ENCODE measurements at regions not wholly inside any gene's neighbourhood (a gene's known extent, or its start where the extent isn't known, plus 50 kb on each side); places are given as distances from the start of the nearest gene placed in this dataset.

- H3K27ac ChIP-seq (ENCODE audit: extremely low read depth, low read depth, low read length): no peak overlapping the region
- ChIA-PET POLR2A (no interaction called here), CTCF (interaction anchor here (2.1 kb wide), 1 partner anchor 9 kb away, joined by 6 read pairs; no protein-coding TSS in a partner anchor)
- no peaks in the 10 kb centered on the region for H3K4me1 ChIP-seq (ENCODE audit: control insufficient read depth, insufficient read depth, low read length)
- TF ChIP-seq ZNF202 (tag by site-specific recombination; IDR thresholded peaks at IDR 0.05; ENCODE audit: borderline replicate concordance) (no peak), ZNF768 (tag by site-specific recombination; IDR thresholded peaks at IDR 0.05) (no peak), KLF17 (tag by site-specific recombination; IDR thresholded peaks at IDR 0.05) (no peak), ZNF391 (tag by site-specific recombination; IDR thresholded peaks at IDR 0.05; ENCODE audit: borderline replicate concordance, low read depth) (no peak), ZNF530 (tag by site-specific recombination; IDR thresholded peaks at IDR 0.05; ENCODE audit: low read depth) (no peak), ZNF112 (tag by site-specific recombination; IDR thresholded peaks at IDR 0.05) (no peak), ZXDB (tag by site-specific recombination; IDR thresholded peaks at IDR 0.05) (no peak), ZNF132 (tag by site-specific recombination; IDR thresholded peaks at IDR 0.05; ENCODE audit: borderline replicate concordance) (no peak), ZNF138 (tag by site-specific recombination; IDR thresholded peaks at IDR 0.05; ENCODE audit: borderline replicate concordance) (no peak), ZNF19 (tag by site-specific recombination; IDR thresholded peaks at IDR 0.05; ENCODE audit: low read depth) (no peak), ZNF548 (tag by site-specific recombination; IDR thresholded peaks at IDR 0.05) (no peak), GLIS2 (tag by site-specific recombination; IDR thresholded peaks at IDR 0.05) (no peak), ZNF549 (tag by site-specific recombination; IDR thresholded peaks at IDR 0.05) (no peak), ZBTB20 (tag by site-specific recombination; IDR thresholded peaks at IDR 0.05) (no peak), OVOL3 (tag by site-specific recombination; IDR thresholded peaks at IDR 0.05) (no peak), KLF8 (tag by site-specific recombination; IDR thresholded peaks at IDR 0.05) (no peak), ZNF214 (tag by site-specific recombination; IDR thresholded peaks at IDR 0.05; ENCODE audit: borderline replicate concordance) (no peak), ZNF585B (tag by site-specific recombination; IDR thresholded peaks at IDR 0.05) (no peak), ZNF449 (tag by site-specific recombination; IDR thresholded peaks at IDR 0.05) (no peak)
- no peaks in the 10 kb centered on the region for H3K9me3 ChIP-seq (ENCODE audit: control insufficient read depth, insufficient read depth, low read depth, low read length)
- no peaks in the 10 kb centered on the region for H3K36me3 ChIP-seq (ENCODE audit: control insufficient read depth in 2 of 2, insufficient read depth in 1 of 2, low read length in 2 of 2)
- no peak overlapping the region for H3K4me3 ChIP-seq (ENCODE audit: low read depth, low read length)
These were observed 138.8 kb downstream of the PCSK1 start for GRCh38 chr5:96293966-96294883.

GRCh38 chr5:96292582-96293247 is 140.3 kb downstream of the PCSK1 start:
- ChIA-PET POLR2A (no interaction called here), CTCF (no interaction called here)
- H3K4me1 ChIP-seq (ENCODE audit: control insufficient read depth, insufficient read depth, low read length): no peaks in the 10 kb centered on the region
- no peak overlapping the region for H3K4me3 ChIP-seq (ENCODE audit: low read depth, low read length)
- H3K36me3 ChIP-seq (ENCODE audit: control insufficient read depth in 2 of 2, insufficient read depth in 1 of 2, low read length in 2 of 2): no peaks in the 10 kb centered on the region
- H3K27ac ChIP-seq (ENCODE audit: extremely low read depth, low read depth, low read length): no peak overlapping the region
- H3K9me3 ChIP-seq (ENCODE audit: control insufficient read depth, insufficient read depth, low read depth, low read length): no peaks in the 10 kb centered on the region
- no peak for TF ChIP-seq ZNF362 (tag by site-specific recombination; IDR thresholded peaks at IDR 0.05)
- no peak for TF ChIP-seq ZNF114 (tag by site-specific recombination; IDR thresholded peaks at IDR 0.05)
- no peak for TF ChIP-seq ZNF701 (tag by site-specific recombination; IDR thresholded peaks at IDR 0.05)
- TF ChIP-seq CTCF (tag by site-specific recombination; IDR thresholded peaks at IDR 0.05): no peak
- no peak for TF ChIP-seq ZSCAN18 (tag by site-specific recombination; IDR thresholded peaks at IDR 0.05)
- TF ChIP-seq SETDB1 (IDR thresholded peaks at IDR 0.05; ENCODE audit: insufficient read length, low read length): no peak
- TF ChIP-seq YY1 (tag by site-specific recombination; IDR thresholded peaks at IDR 0.05): no peak
- TF ChIP-seq ZNF449 (tag by site-specific recombination; IDR thresholded peaks at IDR 0.05): no peak
